ENCODE measurements at regions not wholly inside any gene's neighbourhood (a gene's known extent, or its start where the extent isn't known, plus 50 kb on each side); places are given as distances from the start of the nearest gene placed in this dataset.

GRCh38 chr3:178126686-178127085 lies 409.6 kb upstream of the KCNMB2 start:
- TF ChIP-seq RFX5 (IDR thresholded peaks at IDR 0.05; ENCODE audit: low read depth, low read length) = no peak
- TF ChIP-seq JUN (CRISPR knock-in tag; IDR thresholded peaks at IDR 0.05) = no peak
